ENCODE measurements at regions not wholly inside any gene's neighbourhood (a gene's known extent, or its start where the extent isn't known, plus 50 kb on each side); places are given as distances from the start of the nearest gene placed in this dataset.
"Not testable (repeated sequence)": the region's sequence is repeated elsewhere in the genome, so short reads cannot be mapped to it uniquely, and the experiment has no call there.

- H3K4me3 Mint-ChIP-seq; H3K4me1 Mint-ChIP-seq (ENCODE audit: low read depth in 2 of 2); ATAC-seq; DNase-seq (ENCODE audit: low spot score); H3K27ac Mint-ChIP-seq; H3K27me3 Mint-ChIP-seq; H3K36me3 Mint-ChIP-seq; H3K9me3 Mint-ChIP-seq: not testable (repeated sequence)
Observed at GRCh38 chr9:41035276-41035675, 93.2 kb downstream of the FOXD4L6 start.

DNA sequence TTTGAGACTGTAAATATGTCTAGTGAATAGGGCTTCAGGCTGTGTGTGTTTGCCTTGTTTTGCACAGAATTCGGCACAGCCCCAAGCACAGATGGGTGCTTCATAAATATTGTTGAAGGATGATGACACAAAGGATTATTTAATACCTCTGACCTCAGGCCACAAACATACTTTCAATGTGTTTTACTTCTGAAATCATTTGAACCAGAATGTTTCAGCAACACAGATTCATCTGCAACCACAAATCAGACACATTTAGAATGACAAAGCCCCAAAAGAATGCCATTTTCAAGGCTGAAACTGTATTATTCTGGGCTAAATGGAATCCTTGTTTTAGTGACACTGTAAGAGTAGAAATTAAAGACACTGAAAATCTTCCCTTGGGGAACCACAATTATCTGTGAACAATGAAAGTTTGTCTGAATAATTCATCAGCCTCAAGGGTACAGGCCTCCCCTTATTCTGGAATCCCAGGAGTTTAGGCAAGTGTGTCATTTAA lies 93.7 kb downstream of the FOXD4L6 start:
- H3K4me1 Mint-ChIP-seq (ENCODE audit: low read depth in 2 of 2); H3K36me3 Mint-ChIP-seq; DNase-seq (ENCODE audit: low spot score); ATAC-seq; H3K27me3 Mint-ChIP-seq; H3K4me3 Mint-ChIP-seq; H3K9me3 Mint-ChIP-seq; H3K27ac Mint-ChIP-seq: not testable (repeated sequence)

GRCh38 chr9:41033877-41034276 lies 94.6 kb downstream of the FOXD4L6 start:
- not testable (repeated sequence) for H3K4me1 Mint-ChIP-seq (ENCODE audit: low read depth in 2 of 2); ATAC-seq; H3K27me3 Mint-ChIP-seq; H3K27ac Mint-ChIP-seq; H3K36me3 Mint-ChIP-seq; DNase-seq (ENCODE audit: low spot score); H3K4me3 Mint-ChIP-seq; H3K9me3 Mint-ChIP-seq

GRCh38 chr9:41033360-41033759 lies 95.1 kb downstream of the FOXD4L6 start:
- H3K4me1 Mint-ChIP-seq (ENCODE audit: low read depth in 2 of 2); DNase-seq (ENCODE audit: low spot score); H3K4me3 Mint-ChIP-seq; H3K27ac Mint-ChIP-seq; H3K27me3 Mint-ChIP-seq; H3K9me3 Mint-ChIP-seq; H3K36me3 Mint-ChIP-seq: not testable (repeated sequence)
- ATAC-seq, result peak; percentile 78 to 81

GRCh38 chr9:41026912-41027676 lies 101.4 kb downstream of the FOXD4L6 start:
- not testable (repeated sequence) for H3K36me3 Mint-ChIP-seq; H3K4me3 Mint-ChIP-seq; H3K4me1 Mint-ChIP-seq (ENCODE audit: low read depth in 2 of 2); H3K27me3 Mint-ChIP-seq; DNase-seq (ENCODE audit: low spot score); H3K27ac Mint-ChIP-seq; H3K9me3 Mint-ChIP-seq
- peak in 1 of 2 donors; percentile 43 for ATAC-seq

- not testable (repeated sequence) for H3K27me3 Mint-ChIP-seq; ATAC-seq; H3K4me3 Mint-ChIP-seq; H3K36me3 Mint-ChIP-seq; H3K27ac Mint-ChIP-seq; DNase-seq (ENCODE audit: low spot score); H3K9me3 Mint-ChIP-seq; H3K4me1 Mint-ChIP-seq (ENCODE audit: low read depth in 2 of 2)
Observed at GRCh38 chr9:41022365-41022764, 106.1 kb downstream of the FOXD4L6 start.

GRCh38 chr9:41019858-41020562 lies 108.5 kb downstream of the FOXD4L6 start:
- H3K36me3 Mint-ChIP-seq; ATAC-seq; DNase-seq (ENCODE audit: low spot score); H3K27ac Mint-ChIP-seq; H3K9me3 Mint-ChIP-seq; H3K4me3 Mint-ChIP-seq; H3K27me3 Mint-ChIP-seq; H3K4me1 Mint-ChIP-seq (ENCODE audit: low read depth in 2 of 2): not testable (repeated sequence)

- ATAC-seq; H3K4me3 Mint-ChIP-seq; H3K4me1 Mint-ChIP-seq (ENCODE audit: low read depth in 2 of 2); H3K27me3 Mint-ChIP-seq; DNase-seq (ENCODE audit: low spot score); H3K27ac Mint-ChIP-seq; H3K9me3 Mint-ChIP-seq: not testable (repeated sequence)
- H3K36me3 Mint-ChIP-seq, result peaks cover 14% of the 10 kb centered on the region
Observed at GRCh38 chr9:41018948-41019347, 109.5 kb downstream of the FOXD4L6 start.

GRCh38 chr9:41016699-41017098 lies 111.8 kb downstream of the FOXD4L6 start:
- H3K4me3 Mint-ChIP-seq, H3K9me3 Mint-ChIP-seq: not testable (repeated sequence)

GRCh38 chr9:40999952-41000700 lies 128.4 kb downstream of the FOXD4L6 start:
- H3K36me3 Mint-ChIP-seq, result peaks cover 30% of the 10 kb centered on the region
- not testable (repeated sequence) for ATAC-seq; H3K9me3 Mint-ChIP-seq; H3K27ac Mint-ChIP-seq; DNase-seq (ENCODE audit: low spot score); H3K4me3 Mint-ChIP-seq; H3K27me3 Mint-ChIP-seq
- peaks cover 31 to 34% of the 10 kb centered on the region in 2 donors for H3K4me1 Mint-ChIP-seq (ENCODE audit: low read depth in 2 of 2)

More at GRCh38 chr9:41016699-41017098, 111.8 kb downstream of the FOXD4L6 start:
- ATAC-seq; DNase-seq (ENCODE audit: low spot score); H3K4me1 Mint-ChIP-seq (ENCODE audit: low read depth in 2 of 2); H3K27ac Mint-ChIP-seq; H3K27me3 Mint-ChIP-seq: not testable (repeated sequence)
- peaks cover 12% of the 10 kb centered on the region for H3K36me3 Mint-ChIP-seq

- peaks cover 37 to 45% of the 10 kb centered on the region in 2 donors for H3K4me1 Mint-ChIP-seq (ENCODE audit: low read depth in 2 of 2)
- H3K27ac Mint-ChIP-seq, H3K4me3 Mint-ChIP-seq: not testable (repeated sequence)
Observed at GRCh38 chr9:40995490-40995889, 133.0 kb downstream of the FOXD4L6 start.

GRCh38 chr9:40993842-40994241 lies 134.6 kb downstream of the FOXD4L6 start:
- H3K27ac Mint-ChIP-seq; H3K9me3 Mint-ChIP-seq; DNase-seq (ENCODE audit: low spot score); ATAC-seq; H3K27me3 Mint-ChIP-seq; H3K4me3 Mint-ChIP-seq: not testable (repeated sequence)
- H3K4me1 Mint-ChIP-seq (ENCODE audit: low read depth in 2 of 2), result peaks cover 28 to 35% of the 10 kb centered on the region in 2 donors
- H3K36me3 Mint-ChIP-seq, result peaks cover 21% of the 10 kb centered on the region

More at GRCh38 chr9:40995490-40995889, 133.0 kb downstream of the FOXD4L6 start:
- H3K36me3 Mint-ChIP-seq, result peaks cover 28% of the 10 kb centered on the region
- not testable (repeated sequence) for H3K27me3 Mint-ChIP-seq; H3K9me3 Mint-ChIP-seq; ATAC-seq; DNase-seq (ENCODE audit: low spot score)

DNA sequence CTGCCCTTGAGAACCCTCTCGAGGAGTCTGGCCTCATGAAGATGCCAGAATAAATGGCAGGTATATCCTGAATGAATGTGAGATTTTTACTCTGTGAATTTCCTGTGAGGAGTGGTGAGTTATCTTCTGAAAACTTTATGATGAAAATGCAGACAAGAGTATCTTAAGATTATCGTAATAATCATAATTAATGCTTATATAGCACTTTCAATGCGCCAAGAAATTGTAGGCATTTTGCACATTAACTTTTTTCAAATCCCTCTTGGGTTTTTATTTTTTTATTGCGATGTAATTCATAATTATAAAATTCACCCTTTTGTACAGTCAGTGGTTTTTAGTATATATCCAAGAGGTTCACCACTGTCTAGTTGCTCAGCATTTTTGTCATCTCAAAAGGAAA lies 135.1 kb downstream of the FOXD4L6 start:
- H3K9me3 Mint-ChIP-seq, H3K27ac Mint-ChIP-seq: not testable (repeated sequence)

GRCh38 chr9:40992472-40992821 lies 136.0 kb downstream of the FOXD4L6 start:
- not testable (repeated sequence) for H3K27ac Mint-ChIP-seq
- peak; percentile 78 for DNase-seq (ENCODE audit: low spot score)

More for the DNA sequence above, 135.1 kb downstream of the FOXD4L6 start:
- not testable (repeated sequence) for DNase-seq (ENCODE audit: low spot score); ATAC-seq; H3K4me3 Mint-ChIP-seq; H3K27me3 Mint-ChIP-seq
- H3K4me1 Mint-ChIP-seq (ENCODE audit: low read depth in 2 of 2), result peaks cover 23 to 35% of the 10 kb centered on the region in 2 donors
- H3K36me3 Mint-ChIP-seq, result peaks cover 21% of the 10 kb centered on the region

More at GRCh38 chr9:40992472-40992821, 136.0 kb downstream of the FOXD4L6 start:
- Mint-ChIP-seq H3K36me3 (peaks cover 21% of the 10 kb centered on the region), H3K4me1 (ENCODE audit: low read depth in 2 of 2) (peaks cover 19 to 30% of the 10 kb centered on the region in 2 donors)
- H3K27me3 Mint-ChIP-seq, H3K4me3 Mint-ChIP-seq, H3K9me3 Mint-ChIP-seq: not testable (repeated sequence)
- peak in 1 of 2 donors; percentile 18 for ATAC-seq
